Osteoblast (primary cell): ENCODE measurements at regions not wholly inside any gene's neighbourhood (a gene's known extent, or its start where the extent isn't known, plus 50 kb on each side); places are given as distances from the start of the nearest gene placed in this dataset.

Experiments
- DNase-seq: peaks from one replicate; pipeline ENCODE4 v3.0.0; 2011; ENCODE audit warnings: low spot score, mixed read lengths; ENCODE audit not compliant: insufficient read length; ENCODE audit errors: missing footprints
- H2AFZ ChIP-seq: 2 replicates; pipeline ENCODE4 v1.6.0; 2011; ENCODE audit warnings: mild to moderate bottlenecking, low read length
- H3K27ac ChIP-seq: 2 replicates; pipeline ENCODE4 v1.5.1; 2011; ENCODE audit warnings: mild to moderate bottlenecking, low read depth, low read length, moderate library complexity
- H3K27me3 ChIP-seq: 2 replicates; pipeline ENCODE4 v1.6.0; 2012; ENCODE audit warnings: mild to moderate bottlenecking, control low read depth, inconsistent platforms, low read length, moderate library complexity; ENCODE audit not compliant: insufficient read depth
- H3K36me3 ChIP-seq: 2 replicates; pipeline ENCODE4 v1.5.1; 2011; ENCODE audit warnings: mild to moderate bottlenecking, low read length, control low read depth, moderate library complexity; ENCODE audit not compliant: insufficient read depth
- H3K4me1 ChIP-seq: 2 replicates; pipeline ENCODE4 v1.5.1; 2011; ENCODE audit warnings: mild to moderate bottlenecking, low read length, control low read depth, moderate library complexity; ENCODE audit not compliant: insufficient read depth
- H3K4me2 ChIP-seq: 2 replicates; pipeline ENCODE4 v1.6.0; 2011; ENCODE audit warnings: mild to moderate bottlenecking, low read length; ENCODE audit not compliant: insufficient read depth
- H3K4me3 ChIP-seq: fragments of 200-600 bp; sonication (generic); 3 replicates; pipeline ENCODE4 v1.5.1; 2012; ENCODE audit warnings: mild to moderate bottlenecking, low read length, inconsistent platforms; ENCODE audit not compliant: insufficient read depth
- H3K79me2 ChIP-seq: 2 replicates; pipeline ENCODE4 v1.6.0; 2012; ENCODE audit warnings: mild to moderate bottlenecking, low read length, control low read depth, inconsistent platforms; ENCODE audit not compliant: insufficient read depth
- H3K9me3 ChIP-seq: 2 replicates; pipeline ENCODE4 v1.5.1; 2011; ENCODE audit warnings: low read depth, low read length, control low read depth
- H4K20me1 ChIP-seq: 2 replicates; pipeline ENCODE4 v1.6.0; 2012; ENCODE audit warnings: mild to moderate bottlenecking, low read length, control low read depth; ENCODE audit not compliant: insufficient read depth
- TF ChIP-seq, protein P1 (sequence below): IDR thresholded peaks from 2 replicates; pipeline ENCODE4 v1.5.1; 2011; ENCODE audit warnings: mild to moderate bottlenecking, low read depth, low read length, moderate library complexity; ENCODE audit errors: extremely low read depth

DNA sequence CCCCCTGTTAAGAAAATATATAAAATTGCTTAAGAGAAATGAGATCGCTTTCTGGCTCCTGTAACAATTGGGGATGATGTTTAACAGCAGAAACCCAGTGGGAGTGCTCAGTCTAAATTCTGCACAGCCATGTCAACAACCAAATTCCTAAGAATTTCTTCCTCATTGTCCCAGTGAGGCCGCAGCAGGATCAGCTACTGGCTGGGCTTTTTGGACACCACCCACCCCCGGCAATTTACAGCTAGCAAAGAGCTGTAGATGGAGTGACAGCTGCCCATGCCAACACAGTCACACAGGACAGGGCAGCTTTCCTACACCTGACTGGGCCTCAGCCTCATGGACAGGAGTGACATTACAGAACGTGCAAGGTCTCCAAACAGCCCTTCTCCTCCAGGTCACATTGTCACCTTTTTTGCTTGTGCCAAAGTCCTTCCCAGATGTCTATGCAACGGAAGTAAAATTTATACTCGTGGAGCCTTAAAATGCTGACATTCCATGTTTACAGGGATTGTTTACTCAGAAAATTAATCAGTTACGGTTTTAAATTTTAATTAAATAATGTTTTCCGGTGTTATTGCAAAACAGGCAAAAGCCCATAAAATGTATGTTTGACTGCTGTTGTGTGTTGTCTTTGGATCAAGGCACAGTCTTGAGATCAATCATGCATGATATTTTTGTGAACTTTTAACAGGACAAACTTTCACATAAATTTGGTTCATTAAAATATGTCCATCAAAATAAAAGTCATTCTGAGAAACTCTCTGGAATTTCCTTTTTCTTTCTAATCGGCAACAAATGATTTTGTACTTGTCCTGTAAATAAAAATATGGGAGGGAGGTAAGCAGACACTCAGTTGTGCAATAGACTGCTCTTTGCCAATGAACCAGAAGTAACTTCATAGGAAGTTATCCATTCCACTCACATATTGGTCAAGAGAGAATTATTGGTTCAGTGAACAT is 943.2 kb downstream of the MCTP2 start:
- Histone ChIP-seq H4K20me1 (no peaks in the 10 kb centered on the region), H3K4me3 (no peak overlapping the region), H2AFZ (no peak overlapping the region), H3K36me3 (no peaks in the 10 kb centered on the region), H3K4me1 (no peaks in the 10 kb centered on the region), H3K9me3 (no peaks in the 10 kb centered on the region), H3K27ac (no peak overlapping the region), H3K27me3 (no peaks in the 10 kb centered on the region), H3K79me2 (no peaks in the 10 kb centered on the region), H3K4me2 (no peak overlapping the region)
- TF ChIP-seq, protein P1, sequence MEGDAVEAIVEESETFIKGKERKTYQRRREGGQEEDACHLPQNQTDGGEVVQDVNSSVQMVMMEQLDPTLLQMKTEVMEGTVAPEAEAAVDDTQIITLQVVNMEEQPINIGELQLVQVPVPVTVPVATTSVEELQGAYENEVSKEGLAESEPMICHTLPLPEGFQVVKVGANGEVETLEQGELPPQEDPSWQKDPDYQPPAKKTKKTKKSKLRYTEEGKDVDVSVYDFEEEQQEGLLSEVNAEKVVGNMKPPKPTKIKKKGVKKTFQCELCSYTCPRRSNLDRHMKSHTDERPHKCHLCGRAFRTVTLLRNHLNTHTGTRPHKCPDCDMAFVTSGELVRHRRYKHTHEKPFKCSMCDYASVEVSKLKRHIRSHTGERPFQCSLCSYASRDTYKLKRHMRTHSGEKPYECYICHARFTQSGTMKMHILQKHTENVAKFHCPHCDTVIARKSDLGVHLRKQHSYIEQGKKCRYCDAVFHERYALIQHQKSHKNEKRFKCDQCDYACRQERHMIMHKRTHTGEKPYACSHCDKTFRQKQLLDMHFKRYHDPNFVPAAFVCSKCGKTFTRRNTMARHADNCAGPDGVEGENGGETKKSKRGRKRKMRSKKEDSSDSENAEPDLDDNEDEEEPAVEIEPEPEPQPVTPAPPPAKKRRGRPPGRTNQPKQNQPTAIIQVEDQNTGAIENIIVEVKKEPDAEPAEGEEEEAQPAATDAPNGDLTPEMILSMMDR = no peak
- DNase-seq = no peak

DNA sequence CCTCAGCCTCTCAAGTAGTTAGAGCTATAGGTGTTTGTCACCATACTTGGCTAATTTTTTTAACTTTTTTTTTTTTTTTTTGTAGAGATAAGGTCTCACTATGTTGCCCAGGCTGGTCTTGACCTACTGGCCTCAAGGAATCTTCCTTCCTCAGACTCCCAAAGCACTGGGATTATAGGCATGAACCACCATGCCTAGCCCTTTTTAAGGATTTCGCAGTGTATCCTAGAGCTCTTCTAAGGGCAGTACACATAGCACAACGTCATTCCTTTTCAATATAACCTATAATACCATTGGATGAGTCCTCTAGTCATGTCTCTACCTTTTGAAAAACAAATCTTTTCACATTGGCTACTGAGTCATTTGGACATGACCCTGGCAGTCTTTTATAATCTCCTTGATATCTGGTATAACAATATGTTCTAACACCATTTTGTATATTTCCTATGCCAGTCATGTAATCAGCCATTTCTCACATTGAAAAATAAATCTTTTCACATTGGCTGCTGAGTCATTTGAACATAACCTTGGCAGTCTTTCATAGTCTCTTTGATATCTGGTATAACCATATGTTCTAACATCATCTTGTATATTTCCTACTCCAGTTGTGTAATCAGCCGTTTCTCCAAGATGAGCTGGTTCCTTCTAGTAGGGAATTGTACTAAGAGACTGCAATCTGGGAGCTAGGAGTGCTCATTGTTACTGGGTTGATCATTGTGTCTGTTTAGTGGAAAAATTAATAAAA is 944.7 kb downstream of the MCTP2 start:
- H3K9me3 ChIP-seq = no peaks in the 10 kb centered on the region
- TF ChIP-seq, protein P1 = no peak
- H3K4me2 ChIP-seq = no peak overlapping the region
- H3K36me3 ChIP-seq = no peaks in the 10 kb centered on the region
- no peak overlapping the region for H2AFZ ChIP-seq
- DNase-seq = no peak
- no peaks in the 10 kb centered on the region for H3K79me2 ChIP-seq
- H3K27me3 ChIP-seq = no peaks in the 10 kb centered on the region
- no peaks in the 10 kb centered on the region for H4K20me1 ChIP-seq
- H3K4me3 ChIP-seq = no peak overlapping the region
- H3K4me1 ChIP-seq = no peaks in the 10 kb centered on the region
- H3K27ac ChIP-seq = no peak overlapping the region

DNA sequence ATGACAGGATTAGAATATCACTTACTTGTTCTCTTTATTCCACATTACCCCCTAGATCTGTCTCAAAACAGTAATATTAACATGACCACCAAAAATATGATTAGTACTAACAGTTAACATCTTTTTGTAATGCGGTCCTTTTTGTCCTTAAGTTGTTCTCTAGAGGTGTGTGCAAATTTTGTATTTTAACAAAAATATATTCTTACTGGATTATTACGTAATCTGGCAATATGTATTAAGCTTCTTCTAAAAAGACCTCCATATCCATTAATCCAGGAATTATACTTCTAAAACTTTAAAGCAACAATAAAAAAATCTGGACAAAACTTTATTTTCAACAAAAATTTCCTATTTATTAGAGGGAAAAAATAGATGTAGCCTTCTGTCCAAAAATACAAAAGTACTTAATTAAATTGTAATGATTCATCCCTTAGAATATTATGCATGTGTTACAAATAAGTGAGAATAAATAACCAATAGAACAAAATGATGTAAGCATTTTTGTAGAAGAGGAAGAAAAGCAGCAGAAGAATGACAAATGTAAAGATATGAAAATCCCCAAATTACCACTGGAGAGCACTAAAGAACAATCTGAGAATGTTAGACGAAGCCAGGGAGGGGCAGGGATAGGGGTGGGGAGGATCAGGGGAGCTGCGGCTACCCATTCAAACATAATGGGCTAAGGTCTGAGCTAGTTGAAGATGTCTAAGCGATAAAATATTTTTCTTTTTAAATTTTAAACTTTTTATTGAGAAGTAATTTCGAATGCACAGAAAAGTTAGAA is 945.6 kb downstream of the MCTP2 start:
- Histone ChIP-seq H3K9me3 (no peaks in the 10 kb centered on the region), H2AFZ (no peak overlapping the region), H3K4me2 (no peak overlapping the region), H3K79me2 (no peaks in the 10 kb centered on the region), H3K4me1 (no peaks in the 10 kb centered on the region), H3K27me3 (no peaks in the 10 kb centered on the region), H3K36me3 (no peaks in the 10 kb centered on the region), H4K20me1 (no peaks in the 10 kb centered on the region), H3K4me3 (no peak overlapping the region), H3K27ac (no peak overlapping the region)
- TF ChIP-seq, protein P1 = no peak
- DNase-seq = no peak
